ENCODE measurements at regions not wholly inside any gene's neighbourhood (a gene's known extent, or its start where the extent isn't known, plus 50 kb on each side); places are given as distances from the start of the nearest gene placed in this dataset.

DNA sequence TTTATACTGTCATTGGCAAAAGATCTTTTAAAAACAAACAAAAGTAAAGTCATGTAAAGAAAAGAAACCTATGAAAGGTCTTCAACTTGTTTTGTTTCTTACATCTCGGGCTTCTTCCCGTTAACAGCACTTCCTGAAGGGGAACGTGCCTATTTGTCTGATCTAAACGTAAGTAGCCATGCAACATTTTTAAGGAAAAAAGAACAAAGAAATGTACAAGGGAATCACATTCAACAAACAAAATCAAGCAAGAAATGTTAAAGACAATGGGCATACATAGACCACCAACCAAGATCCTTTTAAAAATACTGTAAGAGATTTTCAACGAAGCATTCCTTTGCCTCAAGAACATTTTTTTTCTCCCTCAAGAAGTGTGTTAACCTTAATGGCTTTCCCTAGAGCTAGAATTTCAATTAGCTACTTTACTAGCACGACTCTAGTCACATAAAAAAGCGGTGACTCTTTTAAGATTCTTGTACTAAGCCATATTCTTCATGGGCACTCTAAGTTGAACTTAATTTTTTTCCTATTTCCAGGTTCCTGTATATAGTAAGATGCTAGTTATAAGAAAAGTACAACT lies 112.0 kb upstream of the TTC29 start:
- TF ChIP-seq ZC3H10 (CRISPR knock-in tag; IDR thresholded peaks at IDR 0.05) = no peak
- no peak for TF ChIP-seq ZNF565 (CRISPR knock-in tag; conservative IDR thresholded peaks at IDR 0.05; ENCODE audit: low read depth)
- TF ChIP-seq, protein P1, sequence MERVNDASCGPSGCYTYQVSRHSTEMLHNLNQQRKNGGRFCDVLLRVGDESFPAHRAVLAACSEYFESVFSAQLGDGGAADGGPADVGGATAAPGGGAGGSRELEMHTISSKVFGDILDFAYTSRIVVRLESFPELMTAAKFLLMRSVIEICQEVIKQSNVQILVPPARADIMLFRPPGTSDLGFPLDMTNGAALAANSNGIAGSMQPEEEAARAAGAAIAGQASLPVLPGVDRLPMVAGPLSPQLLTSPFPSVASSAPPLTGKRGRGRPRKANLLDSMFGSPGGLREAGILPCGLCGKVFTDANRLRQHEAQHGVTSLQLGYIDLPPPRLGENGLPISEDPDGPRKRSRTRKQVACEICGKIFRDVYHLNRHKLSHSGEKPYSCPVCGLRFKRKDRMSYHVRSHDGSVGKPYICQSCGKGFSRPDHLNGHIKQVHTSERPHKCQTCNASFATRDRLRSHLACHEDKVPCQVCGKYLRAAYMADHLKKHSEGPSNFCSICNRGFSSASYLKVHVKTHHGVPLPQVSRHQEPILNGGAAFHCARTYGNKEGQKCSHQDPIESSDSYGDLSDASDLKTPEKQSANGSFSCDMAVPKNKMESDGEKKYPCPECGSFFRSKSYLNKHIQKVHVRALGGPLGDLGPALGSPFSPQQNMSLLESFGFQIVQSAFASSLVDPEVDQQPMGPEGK (CRISPR knock-in tag; IDR thresholded peaks at IDR 0.05; ENCODE audit: borderline replicate concordance) = no peak
